ENCODE measurements at regions not wholly inside any gene's neighbourhood (a gene's known extent, or its start where the extent isn't known, plus 50 kb on each side); places are given as distances from the start of the nearest gene placed in this dataset.

DNA sequence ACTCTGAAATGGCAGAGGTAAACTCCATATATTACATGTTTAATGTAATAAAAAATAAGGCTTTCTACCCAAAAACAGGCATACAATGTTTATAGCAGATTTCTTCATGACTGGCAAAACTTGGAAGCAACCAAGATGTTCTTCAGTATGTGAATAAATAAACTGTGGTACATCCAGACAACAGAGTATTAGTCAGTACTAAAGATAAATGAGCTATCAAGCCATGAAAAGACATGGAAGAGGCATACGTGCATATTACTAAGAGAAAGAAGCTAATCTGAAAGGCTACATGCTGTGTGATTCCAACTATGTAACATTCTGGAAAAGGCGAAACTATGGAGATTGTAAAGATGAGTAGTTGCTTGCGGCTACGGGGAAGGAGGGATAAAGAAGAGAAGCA is 97.4 kb downstream of the OSR1 start:
- no peak overlapping the region for H3K4me3 ChIP-seq (ENCODE audit: low read depth, low read length)
- no peak for DNase-seq (ENCODE audit: low read depth)
- TF ChIP-seq CTCF (IDR thresholded peaks at IDR 0.05; ENCODE audit: insufficient read depth, low read depth, low read length), result no peak

- no peak for TF ChIP-seq CTCF (IDR thresholded peaks at IDR 0.05; ENCODE audit: insufficient read depth, low read depth, low read length)
Measured at GRCh38 chr2:19256121-19256601, 102.3 kb downstream of the OSR1 start.

GRCh38 chr2:19255481-19255880 is 102.9 kb downstream of the OSR1 start:
- H3K4me3 ChIP-seq (ENCODE audit: low read depth, low read length), result no peak overlapping the region
- no peak for TF ChIP-seq CTCF (IDR thresholded peaks at IDR 0.05; ENCODE audit: insufficient read depth, low read depth, low read length)
- no peak for DNase-seq (ENCODE audit: low read depth)

More at GRCh38 chr2:19256121-19256601, 102.3 kb downstream of the OSR1 start:
- H3K4me3 ChIP-seq (ENCODE audit: low read depth, low read length), result no peak overlapping the region
- peak; percentile 61 for DNase-seq (ENCODE audit: low read depth)

- DNase-seq (ENCODE audit: low read depth), result peak; percentile 42
- no peak for TF ChIP-seq CTCF (IDR thresholded peaks at IDR 0.05; ENCODE audit: insufficient read depth, low read depth, low read length)
Measured at GRCh38 chr2:19251554-19251953, 106.9 kb downstream of the OSR1 start.

DNA sequence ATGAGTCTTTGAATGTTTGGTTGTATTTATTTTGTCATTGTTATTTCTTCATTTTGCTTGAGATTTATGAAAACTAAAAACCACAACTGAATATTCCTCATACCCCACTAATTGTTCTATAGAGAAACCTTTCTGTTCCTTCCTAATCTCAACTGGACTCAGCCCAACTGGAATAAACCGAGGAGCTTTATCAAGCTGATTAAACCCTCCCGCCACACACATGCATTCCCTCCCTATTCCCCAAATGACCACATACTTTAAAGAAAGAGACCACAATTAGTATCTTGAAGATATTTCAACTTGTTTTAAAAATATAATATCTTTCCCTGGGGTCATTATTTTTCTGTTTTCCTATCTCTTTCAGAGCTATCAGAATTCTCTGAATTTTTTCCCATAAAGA is 107.5 kb downstream of the OSR1 start:
- TF ChIP-seq CTCF (IDR thresholded peaks at IDR 0.05; ENCODE audit: insufficient read depth, low read depth, low read length), result no peak
- no peak for DNase-seq (ENCODE audit: low read depth)
- no peak overlapping the region for H3K4me3 ChIP-seq (ENCODE audit: low read depth, low read length)

More at GRCh38 chr2:19251554-19251953, 106.9 kb downstream of the OSR1 start:
- H3K4me3 ChIP-seq (ENCODE audit: low read depth, low read length), result no peak overlapping the region

GRCh38 chr2:19247186-19247585 is 111.2 kb downstream of the OSR1 start:
- DNase-seq (ENCODE audit: low read depth), result no peak
- no peak for TF ChIP-seq CTCF (IDR thresholded peaks at IDR 0.05; ENCODE audit: insufficient read depth, low read depth, low read length)
- no peak overlapping the region for H3K4me3 ChIP-seq (ENCODE audit: low read depth, low read length)

GRCh38 chr2:19246496-19246895 is 111.9 kb downstream of the OSR1 start:
- TF ChIP-seq CTCF (IDR thresholded peaks at IDR 0.05; ENCODE audit: insufficient read depth, low read depth, low read length), result no peak
- no peak overlapping the region for H3K4me3 ChIP-seq (ENCODE audit: low read depth, low read length)

More at GRCh38 chr2:19246496-19246895, 111.9 kb downstream of the OSR1 start:
- DNase-seq (ENCODE audit: low read depth), result no peak

Data from fibroblast of villous mesenchyme (primary cell).